AML-193 (cell line): ENCODE measurements at regions not wholly inside any gene's neighbourhood (a gene's known extent, or its start where the extent isn't known, plus 50 kb on each side); places are given as distances from the start of the nearest gene placed in this dataset.

Source experiments
- DNase-seq, 2 experiments: peaks; one replicate each; lab custom pipeline; 2025; lab: John Stamatoyannopoulos, UW

DNA sequence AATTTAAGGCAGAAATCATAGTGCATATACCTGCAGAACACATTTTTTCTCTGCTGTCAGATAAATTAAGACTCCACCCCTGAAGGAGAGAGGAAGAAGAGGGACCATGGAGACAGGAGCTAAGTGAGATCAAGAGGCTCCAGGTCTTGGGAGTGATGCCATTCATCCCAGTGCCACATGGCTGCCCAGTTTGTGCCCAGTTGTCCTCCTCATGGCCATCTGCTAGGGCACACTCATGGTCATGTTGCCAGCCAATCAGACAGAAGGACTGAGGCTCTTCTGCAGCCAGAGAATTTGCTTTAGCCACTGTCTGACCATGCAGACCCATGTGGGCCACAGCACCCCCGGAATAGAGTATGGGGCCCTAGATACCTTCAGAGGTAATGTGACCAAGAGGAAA, 270.5 kb upstream of the PROK2 start:
- DNase-seq, result no peak

DNA sequence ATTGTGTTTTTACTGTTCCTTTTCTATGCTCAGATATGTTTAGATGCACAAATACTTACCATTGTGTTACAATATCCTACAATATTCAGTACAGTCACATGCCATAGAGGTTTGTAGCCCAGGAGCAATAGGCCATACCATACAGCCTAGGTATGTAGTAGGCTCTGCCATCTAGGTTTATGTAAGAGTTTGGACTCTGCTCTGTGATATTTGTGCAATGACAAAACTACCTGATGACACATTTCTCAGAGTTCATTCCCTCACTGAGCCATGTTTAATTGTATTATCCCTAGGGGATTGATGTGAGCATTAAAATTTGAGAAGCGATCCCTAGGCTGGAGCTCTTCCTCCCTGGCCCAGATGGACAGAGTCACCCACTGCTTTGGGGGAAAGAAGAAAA, 270.0 kb upstream of the PROK2 start:
- DNase-seq, result no peak

DNA sequence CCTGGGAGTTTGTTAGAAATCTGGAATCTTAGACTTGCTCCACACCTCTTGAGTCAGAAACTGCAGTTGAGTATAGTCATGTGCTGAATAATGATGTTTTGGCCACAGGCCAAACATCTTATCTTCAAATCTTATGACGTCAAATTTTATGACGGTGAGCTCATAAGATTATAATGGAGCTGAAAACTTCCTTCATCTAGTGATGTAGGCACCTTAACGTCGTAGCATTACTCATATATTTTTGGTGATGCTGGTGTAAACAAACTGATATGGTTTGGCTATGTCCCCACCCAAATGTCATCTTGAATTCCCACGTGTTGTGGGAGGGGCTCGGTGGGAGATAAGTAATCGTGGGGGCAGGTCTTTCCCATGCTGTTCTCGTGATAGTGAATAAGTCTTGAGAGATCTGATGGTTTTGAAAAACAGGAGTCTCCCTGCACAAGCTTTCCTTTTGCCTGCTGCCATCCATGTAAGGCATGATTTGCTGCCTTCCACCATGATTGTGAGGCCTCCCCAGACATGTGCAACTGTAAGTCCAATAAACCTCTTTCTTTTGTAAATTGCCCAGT, 268.0 kb upstream of the PROK2 start:
- DNase-seq, result no peak

DNA sequence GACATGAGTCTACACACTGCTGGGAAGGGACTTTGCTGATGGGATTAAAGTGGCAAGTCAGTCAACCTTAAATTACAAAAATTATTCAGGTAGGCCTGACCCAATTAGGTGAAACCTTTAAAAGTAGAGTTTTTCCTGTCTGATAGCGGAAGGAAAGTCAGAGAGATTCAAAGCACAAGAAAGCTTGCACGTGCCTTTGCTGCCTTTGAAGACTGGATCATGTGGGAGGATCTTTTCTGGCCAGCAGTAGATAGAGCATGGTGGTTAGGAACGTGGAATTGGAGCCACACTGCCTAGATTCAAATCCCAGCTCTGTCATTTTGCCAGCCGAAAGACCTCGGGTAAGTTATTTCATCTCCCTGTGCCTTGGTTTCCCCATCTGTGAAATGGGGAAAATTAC, 265.8 kb upstream of the PROK2 start:
- DNase-seq, result no peak

DNA sequence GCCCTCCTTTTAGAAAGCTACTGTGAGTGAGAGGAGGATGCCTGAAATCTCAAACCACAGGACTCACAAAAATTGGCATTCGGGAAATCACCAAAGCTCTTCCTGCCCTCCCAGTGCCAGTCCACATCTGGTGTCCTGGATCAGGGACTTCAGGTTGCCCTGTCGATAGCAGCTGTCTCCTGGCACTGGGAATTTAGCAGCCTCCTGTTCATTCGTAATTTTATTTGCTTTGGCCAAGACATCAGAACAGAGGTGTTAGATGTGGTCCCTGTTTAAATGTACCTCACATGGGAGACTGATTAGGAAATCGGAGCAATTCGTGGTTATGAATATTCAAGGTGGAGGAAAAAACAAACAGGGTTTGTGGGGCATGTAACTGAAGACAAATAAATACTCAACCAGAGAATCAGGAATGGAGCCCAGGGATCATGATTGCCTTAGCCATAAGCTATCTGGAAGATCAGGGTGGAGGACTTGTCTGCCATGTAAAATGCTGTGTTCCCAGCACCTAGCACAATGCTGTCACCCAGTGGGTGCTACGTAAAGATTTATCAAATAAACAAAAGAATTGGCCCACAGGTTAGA, 265.2 kb upstream of the PROK2 start:
- no peak for DNase-seq

DNA sequence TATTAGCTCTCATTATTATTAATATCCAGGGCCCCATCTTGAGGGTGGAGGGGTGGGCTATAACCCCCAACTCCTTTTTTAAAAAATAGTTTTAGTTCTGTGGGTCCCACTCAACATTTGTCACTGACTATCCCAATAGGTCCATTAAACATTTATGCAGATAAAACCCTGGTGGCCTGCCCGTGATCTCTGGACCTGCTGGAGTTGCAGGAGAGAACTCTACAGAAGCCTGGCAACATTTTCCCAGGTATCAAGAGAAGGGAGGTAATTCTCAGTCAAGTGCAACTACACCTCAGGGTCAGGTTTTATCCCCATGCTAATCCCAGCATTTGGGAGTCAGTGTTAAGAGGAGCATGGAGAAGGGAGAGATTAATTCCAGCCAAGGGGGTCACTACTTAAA, 264.4 kb upstream of the PROK2 start:
- no peak for DNase-seq

DNA sequence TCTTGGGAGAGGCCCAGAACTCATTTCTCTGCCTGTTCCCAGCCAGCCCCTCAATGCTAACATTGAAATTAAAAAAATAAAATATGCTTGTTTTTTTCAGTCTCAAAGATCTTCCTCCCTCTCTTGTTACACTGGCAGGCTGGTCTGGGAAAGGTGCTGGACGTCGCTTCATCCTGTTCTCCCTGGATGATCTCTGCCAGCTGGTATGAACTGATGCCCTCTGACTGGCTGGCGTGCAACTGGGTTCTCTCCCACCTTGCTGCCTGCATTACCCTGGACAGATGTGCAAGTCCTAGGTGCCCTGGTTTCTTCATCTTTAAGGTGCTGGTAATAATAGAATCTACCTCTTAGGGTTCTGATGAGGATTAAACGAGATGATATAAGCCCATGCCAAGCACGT, 263.9 kb upstream of the PROK2 start:
- no peak for DNase-seq

DNA sequence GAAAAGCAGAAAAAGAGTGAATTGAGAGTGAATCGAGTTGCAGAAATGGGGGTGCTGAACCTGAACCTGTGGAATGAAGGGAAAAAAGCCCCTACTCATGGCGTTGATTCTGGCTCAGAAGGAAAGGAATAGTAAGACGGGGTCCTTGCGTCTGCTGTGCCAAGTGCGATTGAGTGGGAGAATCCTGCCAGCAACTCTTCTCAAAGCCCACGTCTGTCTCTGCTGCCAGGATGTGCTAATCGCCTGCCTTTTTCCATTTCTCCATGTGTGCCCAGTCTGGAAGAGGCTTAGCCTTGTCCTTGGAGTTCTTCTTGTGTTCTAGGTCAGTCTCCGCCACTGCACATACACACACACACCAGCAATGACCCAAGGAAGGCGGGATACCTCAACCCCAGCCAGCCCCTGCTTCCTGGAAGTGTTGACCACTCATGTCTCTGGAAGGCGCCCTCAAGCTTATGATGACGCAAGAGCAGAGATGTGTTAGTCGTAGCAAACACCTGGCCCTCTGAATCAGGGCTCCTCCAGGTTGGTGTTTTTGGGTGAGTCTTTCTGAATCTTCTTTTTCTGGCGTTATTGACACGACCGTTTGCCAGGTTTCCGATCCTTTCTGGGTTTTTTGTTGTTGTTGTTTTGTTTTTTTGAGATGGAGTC, 262.4 kb upstream of the PROK2 start:
- DNase-seq, result no peak

DNA sequence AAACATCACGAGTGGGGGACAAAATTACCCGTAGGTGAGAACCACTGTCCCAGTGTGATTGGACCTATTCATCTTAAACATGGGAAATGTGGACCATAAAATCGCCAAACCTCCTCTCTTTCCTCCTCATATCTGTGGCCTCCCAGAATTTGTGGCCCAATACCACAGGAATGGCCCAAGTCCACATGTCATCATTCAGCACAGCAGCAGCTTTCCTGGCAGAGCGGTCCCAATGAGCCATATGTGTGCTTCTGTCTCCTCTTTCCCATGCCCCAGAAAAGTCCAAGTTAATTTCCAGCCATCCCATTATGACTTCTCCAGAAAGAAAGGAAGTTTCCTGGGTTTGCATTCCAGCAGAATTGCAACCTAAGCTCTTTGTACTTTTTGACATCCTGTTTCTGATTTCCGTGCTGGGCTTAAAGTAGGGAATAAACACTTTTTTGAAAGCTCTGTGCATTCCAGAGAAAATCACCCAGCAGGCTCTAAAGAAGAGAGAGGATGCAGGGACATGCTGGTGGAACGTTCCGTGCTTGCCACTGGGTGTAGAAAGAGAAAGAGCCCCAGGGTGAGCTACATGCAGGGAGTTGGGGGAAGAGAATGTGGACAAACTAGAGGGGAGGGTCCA, 259.4 kb upstream of the PROK2 start:
- DNase-seq, result no peak

DNA sequence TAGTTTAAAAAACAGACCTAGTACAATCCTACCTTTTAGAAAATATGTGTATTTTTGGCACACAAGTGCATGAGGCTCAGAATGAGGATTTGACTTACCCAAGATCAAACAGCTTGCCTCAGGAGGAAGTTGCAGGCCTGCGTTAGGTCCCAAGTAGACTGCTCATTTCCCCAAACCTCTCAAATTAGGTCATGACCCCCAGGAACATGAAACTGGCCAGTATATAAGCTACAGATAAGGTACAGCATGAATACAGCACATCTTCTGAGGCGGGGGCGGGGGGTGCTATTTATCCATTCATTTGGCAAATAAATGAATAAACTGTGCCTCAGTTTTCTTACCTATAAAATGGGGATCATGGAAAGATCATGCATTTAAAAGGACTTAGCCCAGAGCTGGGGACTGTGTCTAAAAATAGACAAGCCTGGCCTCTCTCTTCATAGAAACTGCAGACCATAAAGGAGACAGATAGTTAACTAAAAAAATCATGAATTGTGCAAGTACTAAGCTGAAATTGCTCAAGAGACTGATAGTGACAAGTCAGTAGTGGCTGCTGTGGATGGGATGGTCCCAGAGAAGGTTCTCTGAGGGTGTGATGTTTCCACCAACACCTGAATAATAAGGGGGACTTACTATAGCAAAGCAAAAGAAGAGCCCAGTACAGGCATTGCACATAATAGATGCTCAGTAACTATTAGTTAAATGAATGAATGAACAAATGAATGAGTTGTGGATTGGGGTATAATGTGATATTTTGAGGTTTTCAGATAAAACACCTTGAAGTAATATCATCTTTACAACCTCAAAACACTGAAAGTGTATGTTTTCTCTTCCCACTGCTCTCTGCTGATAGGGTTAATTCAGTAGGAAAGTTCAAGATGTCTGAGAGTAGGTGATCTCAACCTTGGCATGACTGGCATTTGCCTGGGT, 258.5 kb upstream of the PROK2 start:
- DNase-seq, result peak; percentile 89 to 90

DNA sequence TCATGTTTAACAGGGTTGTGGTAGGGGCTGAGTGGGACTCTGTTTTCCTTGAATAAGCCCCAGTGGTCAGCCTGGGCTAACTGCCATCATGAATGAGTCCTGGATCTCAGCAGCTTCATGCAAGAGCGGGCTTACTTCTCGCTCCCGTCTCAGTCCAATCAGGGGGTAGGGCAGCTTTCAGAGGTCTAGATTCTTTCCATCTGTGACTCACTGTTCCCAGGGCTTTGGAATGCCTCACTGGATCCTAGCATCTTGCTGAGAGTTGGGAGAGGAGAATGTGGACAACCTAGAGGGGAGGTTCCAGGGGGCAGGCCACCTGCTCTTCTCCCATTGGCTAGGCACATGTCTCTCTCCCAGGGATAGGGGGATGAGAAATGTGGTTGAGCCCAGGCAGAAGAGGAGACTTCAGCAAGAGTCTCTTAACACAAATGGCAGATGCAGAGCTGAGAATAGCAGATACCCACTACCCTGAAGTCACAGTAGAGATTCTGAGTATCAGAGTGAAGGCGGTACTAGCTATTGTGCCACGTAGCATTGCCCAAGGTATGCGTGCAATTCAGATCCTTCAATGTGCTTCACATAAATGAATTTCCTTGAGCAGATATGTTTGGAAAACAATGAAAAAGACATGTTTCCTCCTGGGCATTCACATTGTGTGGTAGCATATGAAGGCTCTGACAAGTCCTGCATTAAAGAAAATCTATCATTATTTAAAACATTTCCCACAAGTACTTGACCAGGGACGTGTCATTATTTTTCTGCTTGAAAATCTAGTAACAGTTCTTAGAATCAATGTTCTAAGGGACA, 257.7 kb upstream of the PROK2 start:
- peak in 1 of 2 experiments; percentile 8 for DNase-seq

DNA sequence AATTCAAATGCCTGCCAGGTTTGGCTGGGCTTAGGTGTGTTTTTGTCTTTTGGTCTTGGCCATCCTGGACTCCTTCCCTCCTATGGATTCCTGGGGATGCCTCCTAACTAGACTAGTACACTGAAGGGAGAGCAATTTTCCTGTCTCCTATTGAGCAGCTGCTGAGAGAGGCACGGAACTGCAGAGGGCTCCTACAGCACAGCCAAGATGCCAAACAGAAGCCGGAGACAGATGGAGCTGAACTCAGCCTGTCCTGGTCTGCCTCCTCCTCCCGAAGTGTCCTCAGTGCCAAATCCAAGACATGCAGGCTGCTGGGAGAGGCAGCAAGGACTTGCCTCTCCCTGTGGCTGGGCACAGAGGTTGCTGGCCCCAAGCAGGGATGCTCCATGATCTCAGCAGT, 256.6 kb upstream of the PROK2 start:
- DNase-seq, result no peak

DNA sequence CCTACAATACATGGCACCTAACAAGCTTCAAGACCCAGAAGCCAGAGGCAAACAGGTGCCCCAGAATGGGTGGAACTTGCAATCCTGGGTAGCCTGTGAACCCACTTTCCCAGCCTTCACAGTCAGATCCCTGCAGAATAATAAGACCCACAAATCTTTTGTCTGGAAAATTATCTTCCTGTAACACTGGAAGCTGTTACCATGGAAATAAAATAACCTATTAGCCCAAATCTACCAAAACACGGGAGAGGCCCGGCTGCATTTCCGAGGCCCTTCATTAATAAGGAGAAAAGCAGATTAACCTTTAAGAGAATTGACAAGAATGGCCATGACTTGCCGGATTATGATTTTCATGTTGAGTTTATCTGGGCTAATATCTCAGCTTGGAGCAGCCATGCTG, 256.1 kb upstream of the PROK2 start:
- DNase-seq, result no peak

DNA sequence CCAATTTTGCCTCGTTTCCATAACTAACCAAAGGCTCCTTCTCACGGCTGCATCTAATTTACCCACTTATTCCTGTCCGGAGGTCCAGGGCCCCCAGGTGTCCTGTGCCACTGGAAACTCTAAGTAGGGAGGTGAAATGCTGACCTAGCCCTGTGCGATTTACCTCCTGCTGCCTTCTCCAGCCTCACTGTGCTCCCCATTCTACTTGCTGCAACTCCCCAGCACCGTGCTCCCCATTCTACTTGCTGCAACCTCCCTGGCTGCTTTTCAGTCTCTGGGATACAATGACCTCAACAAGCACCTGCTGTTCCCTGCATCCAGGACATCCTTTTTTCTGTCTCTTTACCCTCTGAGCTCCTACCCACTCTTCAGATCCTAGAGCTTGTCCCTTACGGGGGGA, 254.7 kb upstream of the PROK2 start:
- DNase-seq, result no peak

DNA sequence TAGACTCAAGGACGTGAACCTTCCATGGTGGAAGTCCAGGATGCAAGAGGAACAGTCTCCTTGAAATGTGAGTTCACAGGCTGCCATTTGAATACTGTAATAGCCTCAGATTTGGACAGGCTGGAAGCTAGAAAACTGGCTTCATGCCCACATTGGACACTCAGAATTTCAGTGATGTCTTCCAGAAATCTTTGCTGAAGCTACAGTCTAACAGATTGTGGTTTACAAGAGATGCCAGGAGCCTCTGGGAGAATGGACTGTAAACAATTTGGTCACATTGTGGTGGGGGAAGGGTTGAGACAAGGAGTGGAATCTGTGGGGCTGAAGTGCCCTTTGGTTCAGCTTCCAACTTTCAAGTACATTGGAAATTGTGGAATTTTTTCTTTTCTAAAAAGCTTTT, 252.0 kb upstream of the PROK2 start:
- no peak for DNase-seq

DNA sequence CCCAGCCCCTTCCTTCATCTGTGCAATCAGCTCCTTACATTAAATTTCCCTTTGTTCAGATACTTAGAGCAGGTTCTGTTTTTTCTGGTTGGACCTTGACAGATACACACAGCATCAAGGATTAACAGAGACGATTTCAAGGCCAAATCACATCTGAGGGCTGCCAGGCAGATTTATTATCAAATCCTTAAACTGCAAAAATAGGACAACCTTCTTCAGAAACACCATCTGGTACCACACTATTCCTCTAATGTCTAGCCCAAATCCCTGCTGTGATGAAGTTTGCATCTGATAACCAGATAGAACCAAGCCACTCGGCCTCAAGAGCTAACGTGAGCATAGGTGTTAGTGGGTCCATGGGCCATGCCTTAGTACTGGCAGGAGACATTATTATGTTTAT, 250.7 kb upstream of the PROK2 start:
- DNase-seq, result no peak

DNA sequence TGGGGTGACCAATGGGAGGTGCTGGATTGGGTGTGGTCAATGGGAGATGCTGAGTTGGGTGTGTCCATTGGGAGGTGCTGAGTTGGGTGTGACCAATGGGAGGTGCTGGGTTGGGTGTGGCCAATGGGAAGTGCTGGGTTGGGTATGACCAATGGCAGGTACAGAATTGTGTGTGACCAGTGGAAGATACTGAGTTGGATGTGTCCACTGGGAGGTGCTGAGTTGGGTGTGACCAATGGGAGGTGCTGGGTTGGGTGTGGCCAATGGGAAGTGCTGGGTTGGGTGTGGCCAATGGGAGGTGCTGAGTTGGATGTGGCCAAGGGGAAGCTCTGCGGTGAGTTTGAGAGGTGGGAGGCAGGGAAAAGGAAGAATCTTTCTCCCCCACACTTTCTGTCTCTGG, 250.0 kb upstream of the PROK2 start:
- DNase-seq, result no peak

DNA sequence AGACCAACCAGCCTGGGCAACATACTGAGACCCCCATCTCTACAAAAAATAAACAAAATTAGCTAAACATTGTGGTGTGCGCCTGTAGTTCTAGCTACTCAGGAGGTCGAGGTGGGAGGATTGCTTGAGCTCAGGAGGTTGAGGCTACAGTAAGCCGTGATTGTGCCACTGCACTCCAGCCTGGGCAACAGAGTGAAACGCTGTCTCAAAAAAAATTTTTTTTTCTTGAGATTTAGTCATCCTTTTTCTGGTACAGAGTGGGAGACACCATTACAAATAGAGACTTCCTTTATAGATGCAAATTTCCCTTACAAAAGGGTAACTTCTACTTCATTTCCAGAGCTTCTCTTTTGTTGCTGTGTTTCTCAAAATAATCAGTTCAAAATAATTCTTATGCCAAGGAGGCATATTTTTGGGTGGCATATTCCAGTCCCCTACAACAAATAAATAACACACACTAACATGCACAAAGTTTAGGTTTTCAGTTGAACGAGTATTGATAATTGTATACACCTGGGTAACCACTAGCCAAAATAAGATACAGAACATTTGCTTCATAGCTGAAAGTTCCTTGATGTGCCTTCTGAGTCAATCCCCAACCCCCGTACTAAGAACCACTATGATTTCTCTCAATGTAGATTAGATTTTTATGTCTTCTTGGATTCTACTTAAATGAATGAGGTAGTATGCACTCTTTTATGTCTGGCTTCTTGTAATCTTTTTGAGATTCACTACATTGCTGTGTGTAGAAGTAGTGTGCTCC, 248.9 kb upstream of the PROK2 start:
- no peak for DNase-seq

DNA sequence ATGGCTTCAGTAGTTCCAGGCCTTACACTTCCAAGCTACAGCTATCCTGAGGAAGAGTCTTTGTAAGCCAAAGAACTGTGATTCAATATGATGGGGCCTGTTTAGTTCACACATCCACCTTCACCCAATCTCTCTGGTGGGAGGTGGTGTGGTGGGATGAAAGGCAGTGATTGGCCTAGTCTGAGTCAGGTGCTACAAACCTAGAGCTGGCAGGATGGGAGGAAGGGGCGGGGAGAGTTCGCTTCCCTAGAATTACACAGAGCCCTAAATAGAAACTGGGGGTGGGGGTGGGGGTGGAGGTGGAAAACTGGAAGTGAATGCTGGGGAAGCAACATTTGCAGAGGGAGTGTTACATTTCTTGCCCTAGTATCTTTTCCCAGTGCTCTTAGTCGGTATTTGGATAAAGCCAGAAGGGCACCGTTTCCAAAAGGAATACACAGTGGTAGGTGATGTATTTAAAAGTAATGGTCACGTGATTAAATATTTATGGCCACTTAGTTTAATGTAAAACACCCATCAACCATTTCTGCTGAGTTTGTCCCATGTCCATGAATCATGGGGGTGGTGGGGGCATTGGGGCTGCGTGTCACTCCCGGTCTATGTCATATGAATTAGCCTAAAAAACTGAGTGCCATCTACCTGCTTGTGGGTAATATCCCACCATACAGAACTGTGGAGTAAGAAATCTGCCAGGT, 247.6 kb upstream of the PROK2 start:
- no peak for DNase-seq

DNA sequence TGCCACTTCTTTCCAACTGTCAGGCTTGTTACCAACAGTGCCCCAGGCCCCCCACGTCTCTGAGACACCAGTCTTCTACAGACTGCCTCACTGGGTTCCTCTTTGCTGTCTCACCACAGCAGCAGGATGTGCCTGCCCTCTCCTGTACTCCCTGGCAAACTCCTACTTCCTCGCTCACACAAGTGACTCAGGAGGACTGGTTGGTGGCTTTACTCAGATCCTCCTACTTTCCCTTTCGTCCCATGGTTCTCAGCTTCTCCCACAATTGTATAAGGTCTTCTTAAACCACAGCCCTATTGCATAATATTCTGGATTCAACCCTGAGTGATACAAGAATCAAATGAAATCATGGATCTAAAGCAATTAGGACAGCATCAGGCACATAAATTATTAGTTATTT, 246.6 kb upstream of the PROK2 start:
- DNase-seq, result peak; percentile 81 to 92
